ENCODE measurements at regions not wholly inside any gene's neighbourhood (a gene's known extent, or its start where the extent isn't known, plus 50 kb on each side); places are given as distances from the start of the nearest gene placed in this dataset.

GRCh38 chr1:198925567-198925966 is 286.7 kb downstream of the PTPRC start:
- Histone ChIP-seq H3K36me3 (ENCODE audit: control insufficient read depth in 2 of 2, insufficient read depth in 2 of 2, low read length in 2 of 2) (no peaks in the 10 kb centered on the region), H3K4me1 (ENCODE audit: control insufficient read depth in 2 of 2, insufficient read depth in 2 of 2, low read length in 2 of 2) (peaks cover 0 to 2% of the 10 kb centered on the region in 2 donors), H3K27me3 (ENCODE audit: control insufficient read depth in 2 of 2, insufficient read depth in 2 of 2, low read length in 2 of 2) (no peaks in the 10 kb centered on the region), H3K9me3 (ENCODE audit: control insufficient read depth in 2 of 2, low read length in 2 of 2) (no peaks in the 10 kb centered on the region), H3K9ac (ENCODE audit: low read depth in 1 of 2, low read length in 2 of 2) (no peak overlapping the region), H3K4me3 (ENCODE audit: low read length in 2 of 2) (no peak overlapping the region), H3K27ac (ENCODE audit: low read depth in 2 of 2, low read length in 2 of 2) (no peak overlapping the region)

GRCh38 chr1:198927129-198927528 is 288.3 kb downstream of the PTPRC start:
- no peak overlapping the region for H3K9ac ChIP-seq (ENCODE audit: low read depth in 1 of 2, low read length in 2 of 2)
- H3K27ac ChIP-seq (ENCODE audit: low read depth in 2 of 2, low read length in 2 of 2), result no peak overlapping the region
- H3K27me3 ChIP-seq (ENCODE audit: control insufficient read depth in 2 of 2, insufficient read depth in 2 of 2, low read length in 2 of 2), result no peaks in the 10 kb centered on the region
- H3K36me3 ChIP-seq (ENCODE audit: control insufficient read depth in 2 of 2, insufficient read depth in 2 of 2, low read length in 2 of 2), result no peaks in the 10 kb centered on the region
- no peaks in the 10 kb centered on the region for H3K4me1 ChIP-seq (ENCODE audit: control insufficient read depth in 2 of 2, insufficient read depth in 2 of 2, low read length in 2 of 2)
- no peaks in the 10 kb centered on the region for H3K9me3 ChIP-seq (ENCODE audit: control insufficient read depth in 2 of 2, low read length in 2 of 2)
- no peak overlapping the region for H3K4me3 ChIP-seq (ENCODE audit: low read length in 2 of 2)

GRCh38 chr1:198929111-198929604 is 290.3 kb downstream of the PTPRC start:
- Histone ChIP-seq H3K9me3 (ENCODE audit: control insufficient read depth in 2 of 2, low read length in 2 of 2) (no peaks in the 10 kb centered on the region), H3K9ac (ENCODE audit: low read depth in 1 of 2, low read length in 2 of 2) (no peak overlapping the region), H3K4me3 (ENCODE audit: low read length in 2 of 2) (peak overlapping the region in 1 of 2 donors; percentile 9), H3K36me3 (ENCODE audit: control insufficient read depth in 2 of 2, insufficient read depth in 2 of 2, low read length in 2 of 2) (no peaks in the 10 kb centered on the region), H3K4me1 (ENCODE audit: control insufficient read depth in 2 of 2, insufficient read depth in 2 of 2, low read length in 2 of 2) (no peaks in the 10 kb centered on the region), H3K27me3 (ENCODE audit: control insufficient read depth in 2 of 2, insufficient read depth in 2 of 2, low read length in 2 of 2) (no peaks in the 10 kb centered on the region), H3K27ac (ENCODE audit: low read depth in 2 of 2, low read length in 2 of 2) (no peak overlapping the region)

GRCh38 chr1:198929961-198930599 is 291.2 kb downstream of the PTPRC start:
- no peaks in the 10 kb centered on the region for H3K27me3 ChIP-seq (ENCODE audit: control insufficient read depth in 2 of 2, insufficient read depth in 2 of 2, low read length in 2 of 2)
- H3K4me3 ChIP-seq (ENCODE audit: low read length in 2 of 2), result peak overlapping the region in 1 of 2 donors; percentile 51
- H3K9me3 ChIP-seq (ENCODE audit: control insufficient read depth in 2 of 2, low read length in 2 of 2), result no peaks in the 10 kb centered on the region
- H3K9ac ChIP-seq (ENCODE audit: low read depth in 1 of 2, low read length in 2 of 2), result peak overlapping the region; percentile 5 to 10
- no peaks in the 10 kb centered on the region for H3K4me1 ChIP-seq (ENCODE audit: control insufficient read depth in 2 of 2, insufficient read depth in 2 of 2, low read length in 2 of 2)
- H3K27ac ChIP-seq (ENCODE audit: low read depth in 2 of 2, low read length in 2 of 2), result peak overlapping the region; percentile 34 to 50
- no peaks in the 10 kb centered on the region for H3K36me3 ChIP-seq (ENCODE audit: control insufficient read depth in 2 of 2, insufficient read depth in 2 of 2, low read length in 2 of 2)

GRCh38 chr1:198932351-198932991 is 293.6 kb downstream of the PTPRC start:
- Histone ChIP-seq H3K4me3 (ENCODE audit: low read length in 2 of 2) (no peak overlapping the region), H3K9ac (ENCODE audit: low read depth in 1 of 2, low read length in 2 of 2) (no peak overlapping the region), H3K4me1 (ENCODE audit: control insufficient read depth in 2 of 2, insufficient read depth in 2 of 2, low read length in 2 of 2) (no peaks in the 10 kb centered on the region), H3K9me3 (ENCODE audit: control insufficient read depth in 2 of 2, low read length in 2 of 2) (no peaks in the 10 kb centered on the region), H3K27ac (ENCODE audit: low read depth in 2 of 2, low read length in 2 of 2) (peak overlapping the region in 1 of 2 donors; percentile 17), H3K27me3 (ENCODE audit: control insufficient read depth in 2 of 2, insufficient read depth in 2 of 2, low read length in 2 of 2) (no peaks in the 10 kb centered on the region), H3K36me3 (ENCODE audit: control insufficient read depth in 2 of 2, insufficient read depth in 2 of 2, low read length in 2 of 2) (no peaks in the 10 kb centered on the region)

GRCh38 chr1:198933515-198934222 is 294.8 kb downstream of the PTPRC start:
- Histone ChIP-seq H3K4me3 (ENCODE audit: low read length in 2 of 2) (no peak overlapping the region), H3K9me3 (ENCODE audit: control insufficient read depth in 2 of 2, low read length in 2 of 2) (no peaks in the 10 kb centered on the region), H3K27ac (ENCODE audit: low read depth in 2 of 2, low read length in 2 of 2) (no peak overlapping the region), H3K4me1 (ENCODE audit: control insufficient read depth in 2 of 2, insufficient read depth in 2 of 2, low read length in 2 of 2) (no peaks in the 10 kb centered on the region), H3K36me3 (ENCODE audit: control insufficient read depth in 2 of 2, insufficient read depth in 2 of 2, low read length in 2 of 2) (no peaks in the 10 kb centered on the region), H3K27me3 (ENCODE audit: control insufficient read depth in 2 of 2, insufficient read depth in 2 of 2, low read length in 2 of 2) (no peaks in the 10 kb centered on the region), H3K9ac (ENCODE audit: low read depth in 1 of 2, low read length in 2 of 2) (no peak overlapping the region)

GRCh38 chr1:198934426-198934825 is 295.6 kb downstream of the PTPRC start:
- H3K4me3 ChIP-seq (ENCODE audit: low read length in 2 of 2), result peak overlapping the region in 1 of 2 donors; percentile 83
- H3K4me1 ChIP-seq (ENCODE audit: control insufficient read depth in 2 of 2, insufficient read depth in 2 of 2, low read length in 2 of 2), result no peaks in the 10 kb centered on the region
- no peaks in the 10 kb centered on the region for H3K9me3 ChIP-seq (ENCODE audit: control insufficient read depth in 2 of 2, low read length in 2 of 2)
- H3K27ac ChIP-seq (ENCODE audit: low read depth in 2 of 2, low read length in 2 of 2), result peak overlapping the region in 1 of 2 donors; percentile 42
- H3K27me3 ChIP-seq (ENCODE audit: control insufficient read depth in 2 of 2, insufficient read depth in 2 of 2, low read length in 2 of 2), result no peaks in the 10 kb centered on the region
- no peaks in the 10 kb centered on the region for H3K36me3 ChIP-seq (ENCODE audit: control insufficient read depth in 2 of 2, insufficient read depth in 2 of 2, low read length in 2 of 2)
- peak overlapping the region in 1 of 2 donors; percentile 3 for H3K9ac ChIP-seq (ENCODE audit: low read depth in 1 of 2, low read length in 2 of 2)

GRCh38 chr1:198934901-198935305 is 296.1 kb downstream of the PTPRC start:
- H3K4me1 ChIP-seq (ENCODE audit: control insufficient read depth in 2 of 2, insufficient read depth in 2 of 2, low read length in 2 of 2), result no peaks in the 10 kb centered on the region
- no peaks in the 10 kb centered on the region for H3K9me3 ChIP-seq (ENCODE audit: control insufficient read depth in 2 of 2, low read length in 2 of 2)
- no peaks in the 10 kb centered on the region for H3K27me3 ChIP-seq (ENCODE audit: control insufficient read depth in 2 of 2, insufficient read depth in 2 of 2, low read length in 2 of 2)
- H3K36me3 ChIP-seq (ENCODE audit: control insufficient read depth in 2 of 2, insufficient read depth in 2 of 2, low read length in 2 of 2), result no peaks in the 10 kb centered on the region
- H3K9ac ChIP-seq (ENCODE audit: low read depth in 1 of 2, low read length in 2 of 2), result peak overlapping the region in 1 of 2 donors; percentile 28
- H3K4me3 ChIP-seq (ENCODE audit: low read length in 2 of 2), result peak overlapping the region; percentile 58 to 83
- H3K27ac ChIP-seq (ENCODE audit: low read depth in 2 of 2, low read length in 2 of 2), result peak overlapping the region in 1 of 2 donors; percentile 42

- H3K27ac ChIP-seq (ENCODE audit: low read depth in 2 of 2, low read length in 2 of 2), result peak overlapping the region; percentile 2 to 42
- peak overlapping the region; percentile 58 to 83 for H3K4me3 ChIP-seq (ENCODE audit: low read length in 2 of 2)
- no peaks in the 10 kb centered on the region for H3K4me1 ChIP-seq (ENCODE audit: control insufficient read depth in 2 of 2, insufficient read depth in 2 of 2, low read length in 2 of 2)
- peak overlapping the region in 1 of 2 donors; percentile 28 for H3K9ac ChIP-seq (ENCODE audit: low read depth in 1 of 2, low read length in 2 of 2)
- H3K27me3 ChIP-seq (ENCODE audit: control insufficient read depth in 2 of 2, insufficient read depth in 2 of 2, low read length in 2 of 2), result no peaks in the 10 kb centered on the region
- H3K9me3 ChIP-seq (ENCODE audit: control insufficient read depth in 2 of 2, low read length in 2 of 2), result no peaks in the 10 kb centered on the region
- no peaks in the 10 kb centered on the region for H3K36me3 ChIP-seq (ENCODE audit: control insufficient read depth in 2 of 2, insufficient read depth in 2 of 2, low read length in 2 of 2)
These were observed 296.6 kb downstream of the PTPRC start for GRCh38 chr1:198935306-198935921.

All from mucosa of rectum (tissue), 2 donors.